ENCODE measurements at regions not wholly inside any gene's neighbourhood (a gene's known extent, or its start where the extent isn't known, plus 50 kb on each side); places are given as distances from the start of the nearest gene placed in this dataset.

DNA sequence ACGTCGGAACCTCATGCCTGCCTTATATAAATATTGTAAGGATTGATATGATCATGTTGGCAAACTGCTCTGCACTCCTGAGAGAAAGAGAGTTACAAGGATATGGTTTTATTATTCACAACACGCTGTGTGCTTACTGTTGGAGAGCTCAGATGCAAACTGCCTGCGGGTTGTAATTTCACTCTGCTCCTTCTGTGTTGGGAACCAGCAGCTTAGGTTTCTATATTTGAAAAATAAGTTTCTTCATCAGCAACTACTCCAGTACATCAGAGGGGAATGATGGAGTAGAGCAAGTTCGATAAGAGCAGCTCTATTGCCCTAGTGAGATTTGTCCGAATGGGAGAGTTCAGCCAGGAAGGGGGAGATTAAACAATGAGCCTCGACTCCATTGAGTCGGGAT is 106.9 kb upstream of the UBL3 start:
- TF ChIP-seq, protein P1, sequence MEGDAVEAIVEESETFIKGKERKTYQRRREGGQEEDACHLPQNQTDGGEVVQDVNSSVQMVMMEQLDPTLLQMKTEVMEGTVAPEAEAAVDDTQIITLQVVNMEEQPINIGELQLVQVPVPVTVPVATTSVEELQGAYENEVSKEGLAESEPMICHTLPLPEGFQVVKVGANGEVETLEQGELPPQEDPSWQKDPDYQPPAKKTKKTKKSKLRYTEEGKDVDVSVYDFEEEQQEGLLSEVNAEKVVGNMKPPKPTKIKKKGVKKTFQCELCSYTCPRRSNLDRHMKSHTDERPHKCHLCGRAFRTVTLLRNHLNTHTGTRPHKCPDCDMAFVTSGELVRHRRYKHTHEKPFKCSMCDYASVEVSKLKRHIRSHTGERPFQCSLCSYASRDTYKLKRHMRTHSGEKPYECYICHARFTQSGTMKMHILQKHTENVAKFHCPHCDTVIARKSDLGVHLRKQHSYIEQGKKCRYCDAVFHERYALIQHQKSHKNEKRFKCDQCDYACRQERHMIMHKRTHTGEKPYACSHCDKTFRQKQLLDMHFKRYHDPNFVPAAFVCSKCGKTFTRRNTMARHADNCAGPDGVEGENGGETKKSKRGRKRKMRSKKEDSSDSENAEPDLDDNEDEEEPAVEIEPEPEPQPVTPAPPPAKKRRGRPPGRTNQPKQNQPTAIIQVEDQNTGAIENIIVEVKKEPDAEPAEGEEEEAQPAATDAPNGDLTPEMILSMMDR (IDR thresholded peaks at IDR 0.05; ENCODE audit: low read depth, low read length): no peak
- no peaks in the 10 kb centered on the region for H3K36me3 ChIP-seq
- no peaks in the 10 kb centered on the region for H3K9me3 ChIP-seq (ENCODE audit: low read depth)
- no peak overlapping the region for H3K27ac ChIP-seq
- H3K4me3 ChIP-seq: no peak overlapping the region
- no peaks in the 10 kb centered on the region for H3K27me3 ChIP-seq
- no peak for DNase-seq (ENCODE audit: low read depth in 1 of 2, low spot score in 1 of 2)
- no peaks in the 10 kb centered on the region for H3K4me1 ChIP-seq (ENCODE audit: low read depth)

DNA sequence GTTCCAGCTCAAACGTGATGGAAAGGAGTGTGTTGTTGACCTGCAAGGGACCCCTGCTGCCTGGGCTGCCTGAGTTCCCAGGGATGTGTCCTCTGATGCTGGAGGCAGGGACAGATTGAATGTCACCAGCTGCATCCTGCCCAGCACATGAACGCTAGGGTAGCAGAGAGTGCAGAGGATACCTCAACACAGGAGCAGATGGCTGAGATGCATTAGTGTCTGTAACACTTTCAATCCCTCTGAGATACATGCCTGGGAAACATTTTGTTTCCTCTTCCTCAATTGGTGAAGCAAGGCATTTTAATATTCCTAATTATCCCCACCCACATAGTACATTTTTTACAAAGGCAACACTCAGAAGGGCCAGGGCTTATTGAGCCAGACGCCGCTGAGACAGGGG is 106.4 kb upstream of the UBL3 start:
- H3K27ac ChIP-seq: no peak overlapping the region
- TF ChIP-seq, protein P1 (IDR thresholded peaks at IDR 0.05; ENCODE audit: low read depth, low read length): no peak
- H3K9me3 ChIP-seq (ENCODE audit: low read depth): no peaks in the 10 kb centered on the region
- no peaks in the 10 kb centered on the region for H3K4me1 ChIP-seq (ENCODE audit: low read depth)
- DNase-seq (ENCODE audit: low read depth in 1 of 2, low spot score in 1 of 2): no peak
- H3K36me3 ChIP-seq: no peaks in the 10 kb centered on the region
- H3K4me3 ChIP-seq: no peak overlapping the region
- H3K27me3 ChIP-seq: no peaks in the 10 kb centered on the region

- Histone ChIP-seq H3K9me3 (ENCODE audit: low read depth) (no peaks in the 10 kb centered on the region), H3K4me1 (ENCODE audit: low read depth) (no peaks in the 10 kb centered on the region), H3K27me3 (no peaks in the 10 kb centered on the region), H3K27ac (no peak overlapping the region), H3K36me3 (no peaks in the 10 kb centered on the region), H3K4me3 (no peak overlapping the region)
- DNase-seq (ENCODE audit: low read depth in 1 of 2, low spot score in 1 of 2): no peak
- TF ChIP-seq, protein P1 (IDR thresholded peaks at IDR 0.05; ENCODE audit: low read depth, low read length): no peak
These were observed 104.8 kb upstream of the UBL3 start for GRCh38 chr13:29955137-29955650.

- DNase-seq (ENCODE audit: low read depth in 1 of 2, low spot score in 1 of 2): no peak
- Histone ChIP-seq H3K36me3 (no peaks in the 10 kb centered on the region), H3K27me3 (no peaks in the 10 kb centered on the region), H3K4me3 (no peak overlapping the region), H3K9me3 (ENCODE audit: low read depth) (no peaks in the 10 kb centered on the region), H3K27ac (no peak overlapping the region), H3K4me1 (ENCODE audit: low read depth) (no peaks in the 10 kb centered on the region)
- TF ChIP-seq, protein P1 (IDR thresholded peaks at IDR 0.05; ENCODE audit: low read depth, low read length): no peak
These were observed 103.9 kb upstream of the UBL3 start for GRCh38 chr13:29954082-29955028.

- Histone ChIP-seq H3K9me3 (ENCODE audit: low read depth) (no peaks in the 10 kb centered on the region), H3K36me3 (no peaks in the 10 kb centered on the region), H3K27ac (no peak overlapping the region), H3K27me3 (no peaks in the 10 kb centered on the region), H3K4me3 (no peak overlapping the region), H3K4me1 (ENCODE audit: low read depth) (no peaks in the 10 kb centered on the region)
- TF ChIP-seq, protein P1 (IDR thresholded peaks at IDR 0.05; ENCODE audit: low read depth, low read length): no peak
- DNase-seq (ENCODE audit: low read depth in 1 of 2, low spot score in 1 of 2): peak in 1 of 2 donors; percentile 5
These were observed 103.1 kb upstream of the UBL3 start for GRCh38 chr13:29953542-29953941.

Measured in cardiac muscle cell (in vitro differentiated cells and primary cell).